Endothelial cell of umbilical vein (primary cell): ENCODE measurements at regions not wholly inside any gene's neighbourhood (a gene's known extent, or its start where the extent isn't known, plus 50 kb on each side); places are given as distances from the start of the nearest gene placed in this dataset.

Source experiments
- BruUV-seq: library from RNA; stranded (reverse); fragments of 400-500 nt; replicated peaks from 2 replicates; lab custom pipeline; 2021; lab: Mats Ljungman, UMichigan
- CTCF ChIA-PET: fragments of 300-600, 350-600 bp; sonication (Branson Sonifier 250); formaldehyde crosslinking; loops from one replicate; lab custom pipeline; 2021; ENCODE audit warnings: antibody characterized with exemption, inconsistent platforms; lab: Charles Lee
- POLR2A ChIA-PET: fragments of 300-600, 350-600 bp; sonication (Branson Sonifier 250); formaldehyde crosslinking; loops from one replicate; lab custom pipeline; 2021; ENCODE audit warnings: antibody characterized with exemption, inconsistent platforms; lab: Charles Lee
- DNase-seq: peaks from one replicate; pipeline ENCODE4 v3.0.0-alpha.2; 2011; ENCODE audit warnings: low read depth, low spot score
- FAIRE-seq: peaks from 2 replicates; lab custom pipeline; 2011; peaks lifted over from hg19 to GRCh38; lab: Jason Lieb, UNC
- H2AFZ ChIP-seq: 2 replicates; pipeline ENCODE4 v1.6.0; 2012; ENCODE audit warnings: low read depth, low read length, control low read depth, inconsistent platforms
- H3K27ac ChIP-seq: 2 replicates; pipeline ENCODE4 v1.5.1; 2011; ENCODE audit warnings: low read depth, mild to moderate bottlenecking, control low read depth, low read length, moderate library complexity; ENCODE audit not compliant: insufficient read depth
- H3K27me3 ChIP-seq, 2 experiments: 2 replicates each; pipeline versions ENCODE4 v1.6.0 to v1.6.1; 2011; ENCODE audit warnings: low read length in 2 of 2, mixed read lengths in 1 of 2; ENCODE audit not compliant: control insufficient read depth in 2 of 2, insufficient read depth in 2 of 2
- H3K36me3 ChIP-seq, 2 experiments: 2 replicates in 1 of 2; 3 replicates in 1 of 2; pipeline ENCODE4 v1.5.1; 2011; ENCODE audit warnings: low read length in 2 of 2, mild to moderate bottlenecking in 1 of 2, moderate library complexity in 1 of 2; ENCODE audit not compliant: control insufficient read depth in 2 of 2, insufficient read depth in 2 of 2; ENCODE audit errors: extremely low read depth in 1 of 2
- H3K4me1 ChIP-seq: 3 replicates; pipeline ENCODE4 v1.5.1; 2011; ENCODE audit warnings: mild to moderate bottlenecking, low read length; ENCODE audit not compliant: control insufficient read depth, insufficient read depth; ENCODE audit errors: extremely low read depth
- H3K4me2 ChIP-seq: 2 replicates; pipeline ENCODE4 v1.6.1; 2011; ENCODE audit warnings: low read length, control low read depth, mixed read lengths; ENCODE audit not compliant: insufficient read depth
- H3K4me3 ChIP-seq, 3 experiments: fragments of 200-600 bp in 1 of 3; sonication (generic), shearing (Covaris generic) in 1 of 3; replicated peaks in 1 of 3; 2 replicates each; pipeline ENCODE4 v1.5.1; 2011 to 2016; ENCODE audit warnings: control low read depth in 3 of 3, low read length in 3 of 3, mild to moderate bottlenecking in 2 of 3, inconsistent platforms in 1 of 3, low read depth in 1 of 3, moderate library complexity in 1 of 3; ENCODE audit not compliant: insufficient read depth in 1 of 3
- H3K79me2 ChIP-seq: 2 replicates; pipeline ENCODE4 v1.6.0; 2012; ENCODE audit warnings: low read length, inconsistent platforms; ENCODE audit not compliant: control insufficient read depth, insufficient read depth
- H3K9ac ChIP-seq: replicated peaks from 2 replicates; pipeline ENCODE3; 2011; ENCODE audit warnings: low read length, control low read depth; ENCODE audit not compliant: insufficient read depth; ENCODE audit errors: extremely low read depth
- H3K9me1 ChIP-seq: replicated peaks from 3 replicates; pipeline ENCODE4 v1.6.0; 2011; ENCODE audit warnings: mild to moderate bottlenecking, low read length; ENCODE audit not compliant: control insufficient read depth, insufficient read depth; ENCODE audit errors: extremely low read depth
- H3K9me3 ChIP-seq: replicated peaks from 2 replicates; pipeline ENCODE4 v1.5.1; 2012; ENCODE audit warnings: low read length, inconsistent platforms; ENCODE audit not compliant: control insufficient read depth, insufficient read depth
- H4K20me1 ChIP-seq: replicated peaks from 2 replicates; pipeline ENCODE3; 2011; ENCODE audit warnings: mild to moderate bottlenecking, low read length; ENCODE audit not compliant: control insufficient read depth, insufficient read depth; ENCODE audit errors: extremely low read depth
- CTCF ChIP-seq, 2 donors: IDR thresholded peaks; 1 replicate in 1 of 2; 2 replicates in 1 of 2; pipeline ENCODE4 v1.5.1; 2011; ENCODE audit warnings: low read length in 2 of 2, mild to moderate bottlenecking in 2 of 2, moderate library complexity in 2 of 2, control low read depth in 1 of 2, inconsistent platforms in 1 of 2, low read depth in 1 of 2; ENCODE audit not compliant: insufficient read depth in 1 of 2; ENCODE audit errors: extremely low read depth in 1 of 2
- EZH2 ChIP-seq: IDR thresholded peaks from 2 replicates; pipeline ENCODE4 v1.6.1; 2012; ENCODE audit warnings: borderline replicate concordance, low read depth, mild to moderate bottlenecking, moderate library complexity, low read length, inconsistent platforms; ENCODE audit not compliant: severe bottlenecking
- FOS ChIP-seq: IDR thresholded peaks from 2 replicates; pipeline ENCODE4 v1.6.1; 2011; ENCODE audit warnings: mild to moderate bottlenecking, low read length, moderate library complexity, borderline replicate concordance; ENCODE audit not compliant: insufficient read depth
- GATA2 ChIP-seq: IDR thresholded peaks from 2 replicates; pipeline ENCODE4 v1.7.0; 2011; ENCODE audit warnings: low read depth, mild to moderate bottlenecking, moderate library complexity, mixed read lengths, low read length; ENCODE audit not compliant: insufficient read length, insufficient read depth
- JUN ChIP-seq: IDR thresholded peaks from 2 replicates; pipeline ENCODE4 v1.6.1; 2011; ENCODE audit warnings: borderline replicate concordance, low read depth; ENCODE audit not compliant: insufficient read length, insufficient read depth
- MAX ChIP-seq: IDR thresholded peaks from 2 replicates; pipeline ENCODE4 v1.6.1; 2011; ENCODE audit not compliant: insufficient read depth, insufficient read length
- MYC ChIP-seq: IDR thresholded peaks from one replicate; pipeline ENCODE4 v1.6.1; 2011; ENCODE audit warnings: mild to moderate bottlenecking, low read depth, low read length
- POLR2A ChIP-seq: IDR thresholded peaks from 2 replicates; pipeline ENCODE4 v1.6.1; 2012; ENCODE audit warnings: low read depth, mild to moderate bottlenecking, control low read depth, low read length
- POLR2AphosphoS5 ChIP-seq: IDR thresholded peaks from 2 replicates; pipeline ENCODE4 v1.6.1; 2012; ENCODE audit warnings: low read depth, mild to moderate bottlenecking, control low read depth, low read length, moderate library complexity; ENCODE audit not compliant: insufficient read depth
- dilution Hi-C: fragments of 300-500 bp; cut with MboI; formaldehyde crosslinking; loops from one replicate; pipeline ENCODE4 v1.15.0; 2019; ENCODE audit warnings: low sequenced_read_pairs; ENCODE audit not compliant: extremely low pct_ligation_motif_present
- intact Hi-C: fragments of 100-400 bp; cut with micrococcal nuclease; formaldehyde crosslinking; loops from one replicate; pipeline ENCODE4 v1.10.0; 2022

- H3K9me1 ChIP-seq = no peaks in the 10 kb centered on the region
- H3K9ac ChIP-seq = no peak overlapping the region
- H4K20me1 ChIP-seq = no peaks in the 10 kb centered on the region
- intact Hi-C loops (no loop called here), dilution Hi-C loops (no loop called here)
- H3K4me3 ChIP-seq = no peak overlapping the region
- no TSS peak for BruUV-seq
- DNase-seq (no peak), FAIRE-seq (no peak)
- ChIA-PET POLR2A (no interaction called here), CTCF (interaction anchor here (1.1 to 1.7 kb wide), 2 partner anchors 9 kb away, joined by 3 to 6 read pairs; no protein-coding TSS in a partner anchor)
- H3K27me3 ChIP-seq = no peaks in the 10 kb centered on the region
- H2AFZ ChIP-seq = no peak overlapping the region
- H3K79me2 ChIP-seq = no peaks in the 10 kb centered on the region
- TF ChIP-seq JUN (no peak), CTCF (IDR thresholded peaks at IDR 0.05; ENCODE audit: extremely low read depth in 1 of 2, insufficient read depth in 1 of 2, low read depth in 1 of 2, low read length in 2 of 2) (no peak), MAX (no peak), POLR2AphosphoS5 (no peak), MYC (no peak), FOS (no peak), GATA2 (no peak), EZH2 (no peak), POLR2A (no peak)
- H3K36me3 ChIP-seq = no peaks in the 10 kb centered on the region
- no peak overlapping the region for H3K4me2 ChIP-seq
- no peaks in the 10 kb centered on the region for H3K9me3 ChIP-seq
- H3K27ac ChIP-seq = no peak overlapping the region
- H3K4me1 ChIP-seq = peaks cover 16% of the 10 kb centered on the region
Observed at GRCh38 chr7:22612776-22613175, 112.8 kb upstream of the STEAP1B start.
